GM12865 (cell line): ENCODE measurements at regions not wholly inside any gene's neighbourhood (a gene's known extent, or its start where the extent isn't known, plus 50 kb on each side); places are given as distances from the start of the nearest gene placed in this dataset.

ENCODE experiments used
- DNase-seq: peaks from one replicate; pipeline ENCODE4 v3.0.0; 2010; ENCODE audit warnings: low read depth
- H3K4me3 ChIP-seq: 2 replicates; pipeline ENCODE4 v1.5.1; 2011; ENCODE audit warnings: mild to moderate bottlenecking, low read depth, low read length, control low read depth
- CTCF ChIP-seq: IDR thresholded peaks from 2 replicates; pipeline ENCODE4 v1.5.1; 2011; ENCODE audit warnings: low read length, control low read depth, low read depth, inconsistent platforms; ENCODE audit not compliant: insufficient read depth; ENCODE audit errors: missing control alignments

- DNase-seq: no peak
Measured at GRCh38 chr6:166003569-166003968, 164.1 kb downstream of the TBXT start.

GRCh38 chr6:166001359-166001758, 166.3 kb downstream of the TBXT start:
- no peak for TF ChIP-seq CTCF
- no peak for DNase-seq
- H3K4me3 ChIP-seq: no peak overlapping the region

More at GRCh38 chr6:166003569-166003968, 164.1 kb downstream of the TBXT start:
- H3K4me3 ChIP-seq: no peak overlapping the region
- TF ChIP-seq CTCF: no peak

- DNase-seq: no peak
- H3K4me3 ChIP-seq: no peak overlapping the region
- TF ChIP-seq CTCF: no peak
Measured at GRCh38 chr6:165999279-165999678, 168.4 kb downstream of the TBXT start.

- DNase-seq: no peak
- no peak overlapping the region for H3K4me3 ChIP-seq
- TF ChIP-seq CTCF: no peak
Measured at GRCh38 chr6:165998072-165998471, 169.6 kb downstream of the TBXT start.

GRCh38 chr6:165991341-165991740, 176.3 kb downstream of the TBXT start:
- no peak overlapping the region for H3K4me3 ChIP-seq
- DNase-seq: no peak
- TF ChIP-seq CTCF: no peak

GRCh38 chr6:165990216-165990615, 177.4 kb downstream of the TBXT start:
- no peak for DNase-seq
- no peak overlapping the region for H3K4me3 ChIP-seq
- TF ChIP-seq CTCF: no peak

- TF ChIP-seq CTCF: no peak
- DNase-seq: no peak
- no peak overlapping the region for H3K4me3 ChIP-seq
Measured at GRCh38 chr6:165988757-165989456, 178.7 kb downstream of the TBXT start.
